Stromal cell of bone marrow (primary cell): ENCODE measurements at regions not wholly inside any gene's neighbourhood (a gene's known extent, or its start where the extent isn't known, plus 50 kb on each side); places are given as distances from the start of the nearest gene placed in this dataset.
A peak's percentile ranks its signal among the peaks of the same experiment; 100 is the strongest.
"Not testable (repeated sequence)": the region's sequence is repeated elsewhere in the genome, so short reads cannot be mapped to it uniquely, and the experiment has no call there.

Experiments used
- DNase-seq: peaks from one replicate; pipeline ENCODE4 v3.0.0-alpha.2; 2012; ENCODE audit warnings: low read depth

- no peak for DNase-seq
These were observed 92.7 kb downstream of the C12orf75 start for GRCh38 chr12:105423237-105423636.

GRCh38 chr12:105423921-105424320, 93.4 kb downstream of the C12orf75 start:
- no peak for DNase-seq

DNA sequence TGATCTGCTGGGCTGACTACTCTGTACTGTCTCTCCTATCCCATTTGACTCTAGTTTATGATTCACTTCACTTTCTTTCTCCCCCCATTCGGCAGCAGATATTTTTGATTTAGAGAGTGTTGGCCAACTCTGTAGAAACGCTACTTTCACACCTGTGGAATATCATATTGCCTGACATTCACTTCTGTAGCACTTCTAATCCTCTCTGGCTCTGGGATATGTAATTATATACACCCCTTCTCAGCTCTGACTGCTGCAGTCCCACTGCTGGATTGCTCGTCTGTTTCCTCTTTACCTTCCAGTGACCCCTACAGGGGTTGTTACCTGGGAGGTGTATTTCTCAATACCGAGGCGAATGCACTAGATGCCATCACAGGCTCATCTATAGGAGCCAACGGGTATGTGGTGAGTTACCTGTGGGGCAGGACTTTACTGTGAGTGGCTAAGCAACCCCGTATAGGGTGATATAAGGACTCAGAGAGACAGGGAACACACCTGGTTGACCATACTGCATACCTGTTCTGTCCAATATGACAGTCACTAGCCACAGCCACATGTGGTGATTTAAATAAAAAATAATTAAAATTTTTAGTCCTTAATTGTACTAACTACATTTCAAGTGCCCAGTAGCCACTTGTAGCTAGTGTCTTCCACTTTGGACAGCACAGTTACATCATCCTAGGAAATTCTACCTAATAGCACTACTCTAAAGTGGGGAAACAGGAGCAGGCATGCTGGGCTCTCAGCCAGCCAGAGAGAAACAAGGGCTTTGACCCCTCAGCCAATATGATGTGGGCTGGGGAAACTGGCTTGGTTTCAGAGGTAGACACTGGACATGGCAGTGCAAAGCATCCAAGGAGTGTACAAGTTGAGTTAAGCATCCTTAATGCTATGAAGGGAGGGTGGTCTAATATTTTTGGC, 95.0 kb downstream of the C12orf75 start:
- DNase-seq, result no peak

GRCh38 chr12:105426766-105427165, 96.3 kb downstream of the C12orf75 start:
- no peak for DNase-seq

DNA sequence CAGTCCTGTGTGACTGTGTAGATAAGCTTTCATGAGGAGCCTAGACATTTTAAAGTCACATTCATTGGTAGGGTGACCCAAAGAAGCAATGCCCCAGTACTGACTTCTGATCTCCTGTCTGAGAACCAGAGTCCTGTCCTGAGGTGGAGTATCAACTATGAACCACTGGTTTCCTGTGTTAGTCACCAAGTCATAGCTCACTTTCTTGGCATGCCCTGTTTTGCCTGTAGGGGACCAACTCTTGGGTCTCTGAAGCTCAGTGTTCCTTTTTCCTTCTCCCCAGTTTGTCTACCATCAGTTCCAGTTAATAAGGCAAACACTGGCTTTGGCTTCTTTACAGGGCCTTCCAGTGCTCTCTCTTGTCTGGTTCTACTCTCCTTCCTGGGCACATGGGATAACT, 97.4 kb downstream of the C12orf75 start:
- DNase-seq, result no peak

DNA sequence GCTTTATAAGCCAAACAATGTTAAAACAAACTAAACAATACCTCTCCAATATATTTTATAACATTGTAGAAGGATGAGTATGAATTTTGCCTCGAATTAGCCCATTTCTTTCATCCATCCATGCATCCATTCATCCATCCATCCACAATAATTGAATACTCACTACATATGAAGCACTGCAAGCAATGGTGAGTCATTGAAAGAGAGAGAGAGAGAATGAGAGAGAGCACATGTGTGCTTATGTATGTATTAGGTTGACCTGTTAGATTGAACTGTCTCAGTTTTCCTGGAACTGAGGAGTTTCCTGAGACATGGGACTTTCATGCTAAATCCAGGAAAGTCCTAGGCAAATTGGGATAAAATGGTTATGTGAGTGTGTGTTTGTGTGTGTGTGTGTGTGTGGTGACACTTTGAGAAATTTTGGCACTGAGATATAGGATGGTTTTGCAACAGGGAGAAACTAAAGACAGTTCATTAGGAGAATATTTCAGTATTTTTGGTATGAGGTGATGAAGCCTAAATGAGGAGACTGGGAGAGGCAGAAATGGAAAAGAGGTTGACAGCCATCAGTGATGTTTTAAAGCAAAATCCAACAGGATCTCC, 98.4 kb downstream of the C12orf75 start:
- no peak for DNase-seq

- no peak for DNase-seq
These were observed 99.0 kb downstream of the C12orf75 start for GRCh38 chr12:105429511-105429910.

GRCh38 chr12:105431537-105432100, 101.1 kb downstream of the C12orf75 start:
- no peak for DNase-seq

- no peak for DNase-seq
These were observed 103.3 kb downstream of the C12orf75 start for GRCh38 chr12:105433804-105434203.

GRCh38 chr12:105436636-105437035, 106.1 kb downstream of the C12orf75 start:
- no peak for DNase-seq

DNA sequence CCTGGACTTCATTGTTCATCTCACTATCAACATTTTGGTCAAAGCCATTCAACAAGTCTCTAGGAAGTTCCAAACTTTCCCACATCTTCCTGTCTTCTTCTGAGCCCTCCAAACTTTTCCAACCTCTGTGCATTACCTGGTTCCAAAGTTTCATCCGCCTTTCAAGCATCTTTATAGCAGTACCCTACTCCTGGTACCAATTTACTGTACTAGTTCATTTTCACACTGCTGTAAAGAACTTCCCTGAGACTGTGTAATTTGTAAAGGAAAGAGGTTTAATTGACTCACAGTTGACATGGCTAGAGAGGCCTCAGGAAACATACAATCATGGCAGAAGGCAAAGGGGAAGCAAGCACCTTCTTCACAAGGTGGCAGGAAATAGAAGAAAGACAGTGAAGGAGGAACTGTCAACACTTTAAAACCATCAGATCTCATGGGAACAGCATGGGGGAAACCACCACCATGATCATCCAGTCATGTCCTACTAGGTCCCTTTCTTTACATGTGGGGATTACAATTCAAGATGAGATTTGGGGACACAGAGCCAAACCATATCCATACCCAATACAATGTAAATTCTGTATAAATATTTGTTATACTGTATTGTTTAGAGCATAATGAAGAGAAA, 109.7 kb downstream of the C12orf75 start:
- no peak for DNase-seq

DNA sequence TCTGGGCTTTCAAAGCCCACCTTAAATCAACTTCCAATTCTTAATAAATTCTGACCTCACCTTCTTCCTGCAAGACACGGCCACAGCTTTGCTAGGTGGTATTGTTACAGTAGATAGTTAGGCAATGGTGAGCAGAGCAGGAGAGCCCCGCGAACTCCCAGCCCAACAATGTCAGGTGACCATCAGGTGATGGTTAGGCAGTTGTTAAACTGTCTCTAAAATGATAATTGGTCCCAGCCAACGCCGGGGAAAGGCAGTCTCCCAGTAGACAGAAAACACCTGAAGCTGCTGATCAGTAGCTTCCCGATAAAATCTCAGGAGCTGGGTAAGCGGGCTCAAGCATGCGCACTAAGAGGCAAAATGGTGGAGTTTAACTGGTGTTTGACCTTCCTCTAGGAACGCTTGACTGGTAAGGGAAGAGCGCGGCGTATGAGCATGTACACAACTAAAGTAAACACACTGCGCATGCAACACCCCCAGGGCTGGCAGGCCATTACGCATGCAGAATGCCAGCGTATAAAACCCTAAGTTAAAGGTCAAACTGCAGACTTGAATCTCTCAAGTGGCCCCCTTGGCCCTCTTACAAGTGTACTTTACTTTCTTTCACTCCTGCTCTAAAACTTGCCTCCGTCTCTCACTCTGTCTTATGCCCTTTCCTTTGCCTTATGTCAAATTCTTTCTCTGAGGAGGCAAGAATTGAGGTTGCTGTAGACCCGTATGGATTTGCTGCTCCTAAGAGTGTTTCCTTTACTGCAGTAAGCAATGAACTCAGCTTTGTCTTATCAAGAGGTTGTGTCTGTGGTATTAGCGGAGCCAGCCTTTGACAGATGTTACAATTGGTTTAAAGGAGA, 113.5 kb downstream of the C12orf75 start:
- no peak for DNase-seq

GRCh38 chr12:105444653-105445102, 114.2 kb downstream of the C12orf75 start:
- DNase-seq, result no peak

DNA sequence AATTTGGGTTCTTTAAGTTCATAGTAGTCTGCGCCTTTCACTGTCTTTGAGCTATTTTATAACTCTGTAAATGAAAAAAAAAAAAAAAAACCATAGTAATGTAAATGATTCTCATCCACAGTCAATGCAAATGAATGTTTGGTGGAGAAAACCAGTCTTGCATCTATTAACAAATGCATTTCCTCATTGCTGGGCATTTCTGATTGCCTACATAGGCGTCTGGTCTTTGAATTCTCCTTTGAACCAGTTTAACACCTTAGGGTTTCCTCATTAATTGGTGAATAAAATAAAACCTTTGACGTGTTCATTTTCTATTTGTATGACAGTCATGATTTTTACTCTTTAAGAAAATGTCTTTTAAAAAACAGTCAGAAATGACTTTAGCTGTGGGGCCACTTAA, 114.8 kb downstream of the C12orf75 start:
- DNase-seq, result no peak

DNA sequence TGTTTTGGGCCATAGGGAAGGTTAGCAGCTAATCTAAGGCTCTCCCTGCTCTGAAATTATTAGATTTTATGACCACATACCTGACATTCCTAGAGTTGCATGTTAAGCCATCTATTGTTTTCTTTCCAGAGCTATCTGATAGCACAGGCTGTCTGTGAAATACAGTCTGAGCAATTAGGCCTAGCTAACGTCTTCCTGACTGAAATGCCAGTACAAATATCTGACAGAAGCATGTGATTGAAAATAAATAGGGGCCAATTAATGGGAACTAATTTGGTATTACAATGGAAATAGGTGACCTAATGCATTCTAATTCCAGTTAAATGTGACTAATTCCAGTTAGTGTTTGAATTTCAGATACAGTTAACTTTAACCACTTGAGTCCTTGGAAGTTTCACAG, 115.2 kb downstream of the C12orf75 start:
- no peak for DNase-seq

DNA sequence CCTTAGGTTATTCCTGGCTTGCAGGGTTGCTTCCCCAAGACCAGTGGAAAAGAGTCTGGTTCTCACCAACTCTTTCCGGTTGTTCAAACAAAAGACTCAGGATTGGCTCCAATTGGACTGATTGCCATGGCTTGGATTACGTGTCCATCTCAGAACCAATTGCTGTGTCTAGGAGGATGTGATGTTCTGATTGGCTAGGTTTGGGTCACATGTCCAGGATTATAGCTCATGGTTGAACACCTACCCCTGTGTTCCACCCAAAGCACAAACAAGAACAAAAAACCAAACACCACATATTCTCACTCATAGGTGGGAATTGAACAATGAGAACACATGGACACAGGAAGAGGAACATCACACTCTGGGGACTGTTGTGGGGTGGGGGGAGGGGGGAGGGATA, 116.0 kb downstream of the C12orf75 start:
- not testable (repeated sequence) for DNase-seq

- no peak for DNase-seq
These were observed 118.9 kb downstream of the C12orf75 start for GRCh38 chr12:105449431-105449830.

DNA sequence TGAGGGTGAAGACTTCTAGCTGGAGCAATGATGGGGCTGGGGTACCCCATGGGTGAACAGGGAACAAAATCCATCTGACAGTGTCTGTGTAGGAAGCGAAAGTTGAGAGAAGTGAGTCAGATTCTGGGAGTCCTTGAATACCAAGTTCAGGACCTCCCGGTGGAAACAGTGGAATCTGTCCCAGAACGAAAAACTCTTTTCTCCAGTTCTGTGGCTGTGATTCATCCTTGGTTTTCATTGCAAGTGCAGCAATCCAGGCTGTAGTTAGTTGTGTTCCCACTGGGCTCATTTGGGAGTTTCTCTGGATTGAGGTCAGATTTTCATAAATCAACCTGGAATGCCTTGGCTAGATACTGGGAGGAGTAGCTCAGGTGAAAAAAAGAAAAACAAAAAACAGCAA, 120.7 kb downstream of the C12orf75 start:
- peak; percentile 92 for DNase-seq

DNA sequence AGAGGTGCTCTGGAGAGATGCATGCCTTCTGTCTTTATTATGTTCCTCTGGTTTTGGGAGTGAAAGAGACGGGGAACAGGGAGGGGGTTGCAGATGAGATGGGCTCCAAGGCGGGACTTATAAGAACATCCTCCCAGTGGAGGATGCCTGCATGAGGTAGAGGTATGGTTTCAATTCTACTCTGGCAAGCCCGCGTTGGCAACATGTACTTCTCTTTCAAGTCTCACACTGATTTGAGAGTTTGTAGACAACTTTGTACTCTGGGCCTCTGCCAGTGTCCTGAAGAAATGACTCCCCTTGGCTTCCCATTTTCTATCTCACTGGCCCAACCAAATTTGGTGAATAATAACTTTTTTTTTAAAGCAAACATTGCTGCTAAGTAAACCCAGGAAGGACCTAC, 121.3 kb downstream of the C12orf75 start:
- no peak for DNase-seq

- peak; percentile 19 for DNase-seq
These were observed 122.8 kb downstream of the C12orf75 start for GRCh38 chr12:105453316-105453715.

DNA sequence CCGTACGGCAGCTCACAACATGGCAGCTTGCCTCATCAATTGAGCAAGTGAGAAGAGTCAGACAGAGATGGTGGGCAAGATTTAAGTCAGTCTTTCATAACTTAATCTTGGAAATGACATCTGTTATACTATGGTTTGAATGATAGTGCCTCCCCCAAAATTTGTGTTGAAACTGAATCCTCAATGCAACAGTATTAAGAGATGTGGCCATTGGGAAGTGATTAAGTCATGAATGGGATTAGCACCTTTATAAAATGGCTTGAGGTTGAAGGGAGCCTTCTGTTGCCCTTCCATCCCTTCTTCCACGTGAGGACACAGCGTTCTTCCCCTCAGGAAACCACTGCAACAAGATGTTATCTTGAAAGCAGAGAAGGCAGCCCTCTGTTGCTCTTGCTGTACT, 124.2 kb downstream of the C12orf75 start:
- DNase-seq, result no peak

DNA sequence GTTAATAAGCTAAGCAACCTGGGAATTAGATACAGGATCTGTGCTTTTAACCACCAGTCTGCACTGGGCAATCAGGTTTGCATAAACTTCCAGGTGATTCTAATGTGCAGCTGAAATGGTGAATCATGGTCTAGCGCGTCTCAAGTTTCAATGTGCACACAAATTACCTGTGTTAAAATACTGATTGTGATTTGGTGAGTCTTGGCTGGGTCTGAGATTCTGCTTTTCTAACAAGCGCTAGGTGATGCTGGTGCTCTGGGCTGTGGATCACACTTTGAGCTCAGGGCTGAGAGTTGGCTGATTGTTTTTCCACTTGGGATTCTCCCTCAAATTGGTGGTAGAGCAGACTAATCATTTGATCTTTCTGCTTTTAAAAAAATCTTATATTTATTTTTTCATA, 124.8 kb downstream of the C12orf75 start:
- DNase-seq, result no peak
